CD4-positive, alpha-beta T cell treated with Interleukin-15 for 1 hour (primary cell): ENCODE measurements at regions not wholly inside any gene's neighbourhood (a gene's known extent, or its start where the extent isn't known, plus 50 kb on each side); places are given as distances from the start of the nearest gene placed in this dataset.
"Not testable (repeated sequence)": the region's sequence is repeated elsewhere in the genome, so short reads cannot be mapped to it uniquely, and the experiment has no call there.

ENCODE experiments used
- DNase-seq: peaks from one replicate; pipeline ENCODE4 v3.0.0-alpha.2; 2020

- not testable (repeated sequence) for DNase-seq
These were observed 954.5 kb upstream of the ADAMTS5 start for GRCh38 chr21:27921421-27921820.

- DNase-seq = not testable (repeated sequence)
These were observed 951.1 kb upstream of the ADAMTS5 start for GRCh38 chr21:27917966-27918365.

GRCh38 chr21:27916326-27916725, 949.4 kb upstream of the ADAMTS5 start:
- DNase-seq = not testable (repeated sequence)

GRCh38 chr21:27912133-27912532, 945.2 kb upstream of the ADAMTS5 start:
- not testable (repeated sequence) for DNase-seq

- not testable (repeated sequence) for DNase-seq
These were observed 942.6 kb upstream of the ADAMTS5 start for GRCh38 chr21:27909487-27909886.

GRCh38 chr21:27908816-27909215, 941.9 kb upstream of the ADAMTS5 start:
- DNase-seq = not testable (repeated sequence)

- DNase-seq = not testable (repeated sequence)
These were observed 936.0 kb upstream of the ADAMTS5 start for GRCh38 chr21:27902904-27903303.

- DNase-seq = not testable (repeated sequence)
These were observed 926.7 kb upstream of the ADAMTS5 start for GRCh38 chr21:27893619-27894018.

GRCh38 chr21:27891495-27891894, 924.6 kb upstream of the ADAMTS5 start:
- not testable (repeated sequence) for DNase-seq

GRCh38 chr21:27887808-27888455, 921.0 kb upstream of the ADAMTS5 start:
- DNase-seq = not testable (repeated sequence)

GRCh38 chr21:27885296-27885711, 918.4 kb upstream of the ADAMTS5 start:
- no peak for DNase-seq

GRCh38 chr21:27881331-27881730, 914.4 kb upstream of the ADAMTS5 start:
- DNase-seq = not testable (repeated sequence)

- DNase-seq = not testable (repeated sequence)
These were observed 905.5 kb upstream of the ADAMTS5 start for GRCh38 chr21:27872411-27872810.

GRCh38 chr21:27870755-27871154, 903.9 kb upstream of the ADAMTS5 start:
- not testable (repeated sequence) for DNase-seq

GRCh38 chr21:27860314-27860955, 893.5 kb upstream of the ADAMTS5 start:
- not testable (repeated sequence) for DNase-seq

- DNase-seq = not testable (repeated sequence)
These were observed 891.4 kb upstream of the ADAMTS5 start for GRCh38 chr21:27858053-27858825.

GRCh38 chr21:27856988-27857387, 890.1 kb upstream of the ADAMTS5 start:
- DNase-seq = not testable (repeated sequence)

- no peak for DNase-seq
These were observed 874.3 kb upstream of the ADAMTS5 start for GRCh38 chr21:27841084-27841672.

GRCh38 chr21:27840262-27840661, 873.4 kb upstream of the ADAMTS5 start:
- DNase-seq = no peak

GRCh38 chr21:27839512-27840115, 872.7 kb upstream of the ADAMTS5 start:
- DNase-seq = no peak

- DNase-seq = no peak
These were observed 871.7 kb upstream of the ADAMTS5 start for GRCh38 chr21:27838573-27838972.

GRCh38 chr21:27837936-27838335, 871.0 kb upstream of the ADAMTS5 start:
- no peak for DNase-seq

GRCh38 chr21:27833298-27833697, 866.4 kb upstream of the ADAMTS5 start:
- DNase-seq = no peak
